Right kidney (tissue), 1 donor: ENCODE measurements at regions not wholly inside any gene's neighbourhood (a gene's known extent, or its start where the extent isn't known, plus 50 kb on each side); places are given as distances from the start of the nearest gene placed in this dataset.

Experiments
- DNase-seq: peaks from one replicate; pipeline ENCODE4 v3.0.0-alpha.2; 2016

- no peak for DNase-seq
Measured at GRCh38 chr4:184528051-184528450, 53.7 kb upstream of the IRF2 start.

GRCh38 chr4:184526228-184526627, 51.9 kb upstream of the IRF2 start:
- DNase-seq = no peak
